ENCODE measurements at regions not wholly inside any gene's neighbourhood (a gene's known extent, or its start where the extent isn't known, plus 50 kb on each side); places are given as distances from the start of the nearest gene placed in this dataset.
"Not testable (repeated sequence)": the region's sequence is repeated elsewhere in the genome, so short reads cannot be mapped to it uniquely, and the experiment has no call there.

DNA sequence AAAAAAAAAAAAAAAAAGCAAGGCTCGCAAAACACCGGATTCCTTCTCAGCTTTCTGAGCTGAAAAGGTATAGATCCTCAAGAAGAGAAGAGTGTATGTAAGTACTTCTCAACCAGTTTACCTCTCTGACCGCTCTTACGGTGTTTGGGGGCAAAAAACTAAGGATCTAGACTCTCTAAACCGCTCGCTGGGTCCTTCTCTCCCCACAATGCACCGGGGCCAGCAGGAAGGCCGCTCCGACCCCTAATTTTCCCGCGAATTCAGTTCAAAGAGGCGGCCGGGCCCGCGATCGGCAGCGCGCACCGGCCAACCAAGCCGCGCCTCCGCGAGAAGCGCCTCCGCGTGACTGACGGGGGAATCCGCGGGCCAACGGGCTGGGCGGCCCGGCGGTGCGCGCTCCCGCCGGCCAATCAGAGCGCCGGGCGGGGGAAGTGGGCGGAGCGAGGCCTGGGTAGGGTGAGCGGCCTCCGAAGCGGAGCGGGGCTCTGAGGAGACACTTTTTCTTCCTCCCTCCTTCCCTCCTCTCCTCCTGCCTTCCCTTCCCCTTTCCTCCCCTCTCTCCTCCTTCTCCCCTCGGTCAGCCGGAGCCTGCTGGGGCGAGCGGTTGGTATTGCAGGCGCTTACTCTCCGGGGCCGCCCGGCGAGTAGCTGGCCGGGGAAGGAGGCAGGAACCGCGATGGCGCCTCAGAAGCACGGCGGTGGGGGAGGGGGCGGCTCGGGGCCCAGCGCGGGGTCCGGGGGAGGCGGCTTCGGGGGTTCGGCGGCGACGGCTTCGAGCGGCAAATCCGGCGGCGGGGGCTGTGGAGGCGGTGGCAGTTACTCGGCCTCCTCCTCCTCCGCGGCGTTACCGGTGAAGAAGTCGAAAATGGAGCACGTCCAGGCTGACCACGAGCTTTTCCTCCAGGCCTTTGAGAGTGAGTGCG, 93.0 kb downstream of the CRLF3 start:
- peak; percentile 77 for DNase-seq (ENCODE audit: low read depth)

DNA sequence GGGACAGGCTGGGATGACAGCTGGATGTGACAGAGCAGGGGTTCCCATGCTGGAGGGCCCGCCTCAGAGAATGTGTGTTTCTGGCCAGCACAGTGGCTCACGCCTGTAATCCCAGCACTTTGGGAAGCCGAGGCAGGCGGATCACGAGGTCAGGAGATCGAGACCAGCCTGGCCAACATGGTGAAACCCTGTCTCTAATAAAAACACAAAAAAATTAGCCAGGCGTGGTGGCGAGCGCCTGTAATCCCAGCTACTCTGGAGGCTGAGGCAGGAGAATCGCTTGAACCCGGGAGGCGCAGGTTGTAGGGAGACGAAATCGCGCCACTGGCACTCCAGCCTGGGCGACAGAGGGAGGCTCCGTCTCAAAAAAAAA, 93.7 kb downstream of the CRLF3 start:
- not testable (repeated sequence) for DNase-seq (ENCODE audit: low read depth)

DNA sequence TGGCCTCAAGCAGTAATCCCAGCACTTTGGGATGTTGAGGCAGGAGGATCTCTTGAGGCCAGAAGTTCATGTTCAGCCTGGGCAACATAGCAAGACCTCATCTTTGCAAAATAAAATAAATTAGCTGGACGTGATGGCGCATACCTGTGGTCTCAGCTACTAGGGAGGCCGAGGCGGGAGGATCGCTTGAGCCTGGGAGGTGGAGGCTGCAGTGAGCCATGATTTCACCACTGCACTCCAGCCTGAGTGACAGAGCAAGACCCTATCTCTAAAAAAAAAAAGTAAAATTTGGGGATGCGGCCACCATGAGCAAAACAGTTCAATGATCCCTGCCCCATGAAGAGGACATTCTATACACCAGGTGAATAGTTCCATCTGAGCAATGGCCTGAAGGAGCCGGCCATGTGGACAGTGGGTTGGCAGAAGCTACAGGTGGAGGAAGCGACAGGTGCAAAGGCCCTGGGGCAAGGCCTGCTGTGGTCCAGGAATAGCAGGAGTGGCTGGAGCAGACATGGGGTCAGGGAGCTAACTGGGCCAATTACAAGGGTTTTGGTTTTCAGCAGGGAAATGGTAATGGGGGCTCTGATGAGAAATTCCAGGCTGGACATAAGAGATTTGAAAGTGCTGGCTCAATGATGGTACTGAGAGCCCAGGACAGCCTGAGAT, 94.2 kb downstream of the CRLF3 start:
- DNase-seq (ENCODE audit: low read depth), result not testable (repeated sequence)

DNA sequence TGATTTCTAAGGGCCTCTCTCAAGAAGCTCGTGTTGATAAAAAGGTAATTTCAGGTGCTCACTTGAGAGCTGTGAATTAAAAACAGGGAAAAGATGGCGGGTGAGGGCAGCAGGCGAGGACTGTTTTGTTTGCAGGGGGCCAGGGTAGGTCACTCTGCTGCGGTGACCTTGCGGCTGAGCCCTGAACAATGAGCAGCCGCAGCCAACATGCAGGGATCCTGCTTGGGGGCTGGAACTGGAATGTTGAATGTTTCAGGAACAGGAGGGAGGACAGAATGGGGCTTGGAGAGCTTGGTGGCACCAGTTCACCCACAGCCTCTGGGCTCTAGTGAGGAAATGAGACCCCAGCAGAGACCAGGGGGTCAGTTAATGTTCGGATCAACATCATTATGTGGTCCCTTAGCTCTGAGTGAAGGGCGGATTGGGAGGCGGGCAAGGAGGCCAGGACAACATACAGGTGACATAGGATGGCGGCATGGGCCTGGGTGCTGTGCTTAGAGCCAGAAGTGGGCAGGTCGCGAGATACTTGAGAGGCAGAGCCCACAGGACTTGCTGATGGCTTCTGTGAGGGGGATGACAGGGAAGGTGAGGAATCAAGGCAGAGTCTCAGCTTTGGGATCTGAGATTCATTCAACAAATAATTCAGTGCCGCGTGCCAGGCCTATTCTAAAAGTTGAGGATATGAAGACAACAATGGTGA, 94.9 kb downstream of the CRLF3 start:
- DNase-seq (ENCODE audit: low read depth), result not testable (repeated sequence)

DNA sequence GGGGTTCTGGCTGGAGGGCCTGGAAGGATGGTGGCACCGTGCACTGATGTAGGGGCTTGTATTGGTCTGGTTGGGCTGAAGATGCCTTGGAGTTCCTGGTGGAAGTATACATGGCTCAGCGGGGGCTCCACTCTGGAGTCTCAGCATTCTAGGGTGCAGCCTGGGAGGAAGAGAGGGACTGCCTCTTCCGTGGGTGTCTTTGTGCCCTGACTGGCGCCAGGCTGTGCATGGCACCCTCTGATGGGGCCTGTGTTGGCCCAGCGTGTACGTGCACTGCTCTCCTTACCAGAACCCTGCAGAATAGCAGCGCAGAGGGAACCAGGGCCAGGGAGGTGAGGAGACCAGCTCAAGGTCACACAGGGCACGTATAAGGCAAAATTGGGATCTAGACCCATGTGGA, 97.0 kb downstream of the CRLF3 start:
- DNase-seq (ENCODE audit: low read depth), result not testable (repeated sequence)

DNA sequence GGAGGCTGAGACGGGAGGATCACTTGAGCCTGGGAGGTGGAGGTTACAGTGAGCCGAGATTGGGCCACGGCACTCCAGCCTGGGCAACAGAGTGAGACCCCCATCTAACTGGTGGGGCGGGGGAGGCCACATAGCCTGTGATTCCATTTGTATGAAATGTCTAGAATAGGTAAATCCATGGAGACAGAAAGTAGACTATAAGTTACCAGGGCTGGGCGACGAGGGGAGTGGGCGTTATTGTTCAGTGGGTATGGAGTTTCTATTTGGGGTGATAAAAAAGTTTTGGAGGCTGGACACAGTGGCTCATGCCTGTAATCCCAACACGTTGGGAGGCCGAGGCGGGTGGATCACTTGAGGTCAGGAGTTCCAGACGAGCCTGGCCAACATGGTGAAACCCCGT, 97.8 kb downstream of the CRLF3 start:
- DNase-seq (ENCODE audit: low read depth), result not testable (repeated sequence)

DNA sequence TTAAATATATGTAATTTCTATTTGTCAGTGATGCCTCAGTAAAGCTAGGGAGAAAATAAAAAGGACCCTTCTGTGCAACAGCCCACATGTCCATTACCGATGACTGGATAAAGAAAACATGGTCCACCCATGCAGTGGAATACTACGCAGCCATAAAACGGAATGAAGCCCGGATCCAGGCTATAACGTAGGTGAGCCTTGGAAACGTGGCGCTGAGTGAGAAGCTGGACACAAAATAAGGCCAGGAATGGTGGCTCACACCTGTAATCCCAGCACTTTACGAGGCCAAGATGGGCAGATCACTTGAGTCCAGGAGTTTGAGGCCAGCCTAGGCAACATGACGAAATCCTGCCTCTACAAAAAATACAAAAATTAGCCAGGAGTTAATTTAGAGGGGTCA, 98.2 kb downstream of the CRLF3 start:
- DNase-seq (ENCODE audit: low read depth), result not testable (repeated sequence)

DNA sequence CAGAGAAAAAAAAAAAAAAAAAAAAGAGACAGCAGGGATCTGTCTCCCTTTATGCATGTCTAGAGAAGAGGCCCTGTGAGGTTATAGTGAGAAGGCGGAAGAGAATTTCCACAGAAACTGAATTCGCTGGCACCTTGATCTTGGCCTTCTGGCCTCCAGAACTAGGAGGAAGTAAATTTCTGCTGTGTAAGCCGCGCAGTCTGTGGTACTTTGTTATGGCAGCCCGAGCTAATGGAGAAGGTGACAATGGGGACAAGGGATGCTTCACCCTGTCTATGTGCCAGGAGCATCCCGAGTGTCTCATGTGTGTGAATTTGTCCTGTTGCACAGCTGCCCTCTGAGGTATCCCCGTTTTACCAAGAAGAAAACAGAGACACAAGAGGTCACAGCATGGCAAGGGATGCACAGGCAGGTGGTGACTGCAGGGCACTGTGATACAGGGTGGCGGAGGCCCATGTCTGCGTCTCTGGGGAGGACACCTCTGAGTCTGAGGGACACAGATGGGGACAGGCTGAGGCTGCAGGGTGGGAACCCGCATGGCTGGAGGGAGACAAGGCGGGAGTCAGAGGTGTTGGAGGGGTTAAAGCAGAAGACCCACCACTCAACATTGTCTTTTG, 100.3 kb downstream of the CRLF3 start:
- not testable (repeated sequence) for DNase-seq (ENCODE audit: low read depth)

DNA sequence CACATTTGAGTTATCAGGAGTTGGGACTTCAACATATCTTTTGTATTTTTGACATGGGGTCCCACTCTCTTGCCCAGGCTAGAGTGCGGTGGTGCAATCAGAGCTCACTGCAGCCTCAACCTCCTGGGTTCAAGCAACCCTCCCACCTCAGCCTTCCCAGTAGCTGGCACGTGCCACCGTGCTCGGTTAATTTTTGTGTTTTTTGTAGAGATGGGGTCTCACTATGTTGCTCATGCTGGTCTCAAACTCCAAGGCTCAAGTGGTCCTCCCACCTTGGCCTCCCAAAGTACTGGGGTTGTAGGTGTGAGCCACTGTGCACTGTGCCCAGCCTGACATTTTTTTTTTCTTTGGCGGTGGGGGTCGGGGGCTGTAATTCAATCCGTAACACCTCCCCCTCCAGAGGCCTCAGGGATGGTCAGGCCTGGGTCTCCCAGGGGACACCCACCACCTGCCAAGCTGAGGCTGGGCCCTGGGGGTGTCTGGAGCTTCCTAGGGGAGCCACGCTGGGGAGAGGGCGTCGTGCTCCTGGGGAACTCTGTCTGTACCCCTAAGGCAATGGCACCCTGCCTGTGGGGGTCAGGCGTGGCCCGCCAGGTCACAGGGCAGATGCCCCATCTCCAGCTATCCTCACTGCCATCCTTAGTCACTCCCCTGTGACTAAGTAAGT, 102.2 kb downstream of the CRLF3 start:
- DNase-seq (ENCODE audit: low read depth), result not testable (repeated sequence)

DNA sequence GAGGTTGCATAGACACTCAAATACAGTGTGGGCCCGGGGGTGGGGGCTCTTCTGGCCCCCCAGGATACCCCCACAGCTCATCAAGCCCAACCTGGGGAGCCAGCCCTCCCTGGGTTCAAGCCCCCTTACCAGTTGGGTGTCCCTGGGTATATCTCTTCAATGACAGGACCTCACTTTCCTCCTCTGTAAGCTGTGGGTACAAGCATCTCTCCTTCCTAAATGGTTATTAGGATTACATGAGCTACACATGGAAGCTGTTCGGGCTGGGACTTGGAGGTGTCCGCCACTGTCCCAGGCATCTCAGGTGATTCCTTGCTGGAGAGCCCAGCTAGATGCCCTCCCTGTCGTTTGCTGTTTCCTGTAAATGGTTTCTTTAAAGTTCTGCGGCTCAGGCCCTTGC, 103.5 kb downstream of the CRLF3 start:
- not testable (repeated sequence) for DNase-seq (ENCODE audit: low read depth)

DNA sequence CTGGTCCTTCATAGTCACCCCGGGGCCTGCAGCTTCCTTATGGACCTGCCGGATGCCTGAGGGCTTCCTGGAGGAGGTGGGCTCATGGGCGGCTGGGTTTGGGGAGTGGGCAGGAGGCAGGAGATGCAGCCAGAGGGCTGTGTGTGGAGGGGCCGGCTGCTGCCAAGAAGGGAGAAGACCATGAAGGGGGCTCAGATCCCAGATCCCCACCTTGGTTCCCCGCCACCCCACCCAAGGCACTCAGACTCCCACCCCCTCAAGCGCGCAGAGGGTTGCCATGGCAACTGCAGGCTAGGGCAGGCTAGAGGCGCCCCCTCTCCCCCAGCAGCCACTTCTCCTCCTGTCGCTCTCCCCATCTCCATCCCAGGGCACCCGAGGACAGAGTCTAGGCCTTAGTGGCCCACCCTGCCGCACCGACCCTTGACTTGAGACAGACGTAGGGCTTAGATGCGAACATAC, 104.5 kb downstream of the CRLF3 start:
- no peak for DNase-seq (ENCODE audit: low read depth)

DNA sequence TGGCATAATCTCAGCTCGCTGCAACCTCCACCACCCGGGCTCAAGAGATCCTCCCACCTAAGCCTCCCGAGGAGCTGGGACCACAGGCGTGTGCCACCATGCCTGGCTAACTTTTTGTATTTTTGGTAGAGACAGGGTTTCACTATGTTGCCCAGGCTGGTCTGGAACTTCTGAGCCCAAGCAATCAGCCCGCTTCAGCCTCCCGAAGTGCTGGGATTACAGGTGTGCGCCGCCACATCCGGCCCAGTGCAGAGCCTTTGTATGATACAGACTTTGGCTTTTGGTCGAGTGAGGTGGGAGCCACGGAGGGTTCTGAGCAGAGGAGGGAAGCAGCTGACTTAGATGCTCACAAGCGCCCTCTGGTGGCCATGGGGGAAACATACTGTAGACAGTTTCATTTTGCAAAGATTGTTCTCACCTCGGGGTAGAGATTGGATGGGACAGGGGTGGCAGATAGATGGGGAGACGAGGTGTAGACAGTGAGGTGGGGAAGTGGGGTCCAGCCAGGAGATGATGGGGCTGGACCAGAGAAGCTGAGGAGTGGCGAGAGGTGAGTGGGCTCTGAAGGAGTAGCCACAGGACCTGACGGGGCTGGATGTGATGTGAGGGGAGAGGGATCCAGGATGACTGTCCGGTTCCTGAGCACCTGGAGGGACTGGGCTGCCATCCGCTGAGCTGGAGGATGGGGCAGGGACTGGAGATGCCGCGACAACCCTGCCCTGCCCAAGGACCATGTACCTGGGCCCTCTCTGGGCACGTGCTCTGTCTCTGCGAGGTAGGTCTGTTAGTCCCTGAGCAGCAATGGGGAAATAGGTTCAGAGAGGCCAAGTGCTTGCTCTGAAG, 105.1 kb downstream of the CRLF3 start:
- peak; percentile 85 for DNase-seq (ENCODE audit: low read depth)

DNA sequence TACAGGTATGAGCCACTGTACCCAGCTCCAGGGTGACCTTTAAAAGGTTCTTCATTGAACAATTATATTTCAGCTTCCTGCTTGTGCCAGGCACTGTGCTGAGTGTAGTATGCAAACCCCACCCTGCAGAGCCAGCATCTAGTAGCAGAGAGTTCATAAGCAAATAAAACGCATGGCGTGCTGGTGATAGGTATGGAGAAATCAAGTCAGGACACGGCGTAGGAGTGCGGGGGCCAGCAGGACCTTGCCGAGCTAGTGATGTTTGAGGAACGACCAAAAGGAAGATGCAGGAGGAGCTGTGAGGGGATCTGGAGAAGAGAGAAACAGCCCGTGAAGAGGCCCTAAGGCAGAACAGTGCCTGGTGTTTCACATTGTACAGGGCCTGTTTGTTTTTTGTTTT, 105.8 kb downstream of the CRLF3 start:
- DNase-seq (ENCODE audit: low read depth), result not testable (repeated sequence)

DNA sequence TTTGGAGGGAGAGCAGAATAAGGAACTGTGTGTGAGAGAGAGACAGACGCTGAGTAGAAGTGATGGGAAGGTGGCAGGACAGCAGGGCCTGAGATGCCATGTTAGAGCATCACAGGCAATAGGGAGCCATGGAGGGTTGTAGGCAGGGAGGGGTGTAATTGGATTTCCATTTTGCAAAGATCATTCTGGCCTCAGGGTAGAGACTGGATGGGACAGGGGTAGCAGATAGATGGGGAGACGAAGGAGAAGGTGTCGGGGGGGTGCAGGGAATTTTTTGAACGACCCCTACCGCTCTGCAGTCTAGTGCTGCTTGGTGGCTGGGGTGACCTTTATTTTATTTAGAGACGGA, 106.4 kb downstream of the CRLF3 start:
- not testable (repeated sequence) for DNase-seq (ENCODE audit: low read depth)

DNA sequence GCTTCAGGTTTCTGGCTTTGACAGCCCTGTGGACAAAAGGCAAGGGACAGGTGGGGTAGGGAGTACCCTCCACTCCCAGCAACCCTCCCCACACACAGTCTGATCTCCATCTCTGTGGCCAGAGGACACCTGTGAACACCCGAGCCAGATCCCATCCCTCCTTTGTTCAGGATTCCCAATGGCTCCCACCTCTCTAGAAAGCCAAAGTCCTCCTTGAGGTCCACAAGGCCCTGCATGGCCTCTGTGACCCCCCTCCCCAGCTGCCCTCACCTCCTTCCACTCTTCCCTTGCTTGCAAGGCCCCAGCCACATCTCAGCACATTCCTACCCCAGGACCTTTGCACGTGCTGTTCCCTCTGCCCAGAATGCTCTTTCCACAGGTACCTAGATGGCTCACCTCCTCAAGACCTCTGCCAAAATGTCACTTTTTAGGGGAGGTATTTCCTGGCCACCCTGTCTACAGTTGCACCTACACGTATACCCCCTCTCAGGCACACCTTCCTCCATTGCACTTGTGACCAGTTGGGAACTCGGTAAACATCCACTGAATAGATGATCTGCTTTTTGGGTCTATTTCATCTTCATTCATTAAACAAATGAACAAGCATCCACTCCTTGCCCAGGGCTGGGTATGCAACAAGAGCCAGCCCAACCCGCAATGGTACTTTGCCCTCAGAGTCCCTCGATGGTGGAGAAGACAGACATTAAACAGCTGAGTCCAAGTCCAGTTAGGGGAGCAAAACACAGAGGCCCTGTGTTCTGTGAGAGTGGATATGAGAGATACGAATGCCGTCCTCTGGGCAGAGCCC, 107.0 kb downstream of the CRLF3 start:
- no peak for DNase-seq (ENCODE audit: low read depth)

DNA sequence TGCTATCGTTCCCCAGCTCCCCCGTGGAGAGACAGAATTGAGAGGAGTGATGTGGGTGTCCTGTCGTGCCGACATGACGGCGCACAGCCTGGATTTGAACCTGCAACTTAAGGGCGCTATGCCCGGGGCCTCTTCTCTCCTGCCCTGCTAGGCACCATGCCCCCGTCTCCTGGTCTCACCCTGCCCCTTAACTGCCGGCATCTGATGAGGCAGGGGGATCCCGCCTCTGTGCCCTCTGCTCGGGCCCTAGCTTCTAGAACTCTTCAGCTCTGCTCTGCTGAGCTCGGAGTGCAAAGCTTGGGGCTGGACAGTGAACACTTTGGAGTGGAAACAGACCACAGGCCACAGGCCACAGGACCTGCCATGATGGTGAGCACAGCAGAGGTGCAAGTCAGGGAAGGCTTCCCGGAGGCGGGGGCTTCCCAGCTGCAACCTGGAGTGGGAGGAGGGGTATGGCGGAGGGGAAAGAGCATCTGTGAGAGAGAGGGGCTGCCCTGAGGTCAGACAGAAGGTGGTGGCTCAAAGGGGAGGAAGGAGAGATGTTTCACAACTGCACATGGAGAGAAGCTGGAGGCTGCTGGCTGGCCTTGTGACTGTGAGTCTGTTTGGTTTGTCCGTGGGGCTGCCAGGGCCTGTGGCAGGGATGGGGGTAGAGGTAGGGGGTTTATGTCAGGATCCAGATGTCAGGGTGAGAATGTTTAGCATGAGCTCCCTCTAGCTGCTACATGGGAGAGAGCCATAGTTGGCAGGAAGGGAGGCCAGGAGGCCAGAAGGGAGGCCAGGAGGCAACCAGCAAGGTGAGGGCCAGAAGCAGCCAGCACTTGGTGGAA, 107.8 kb downstream of the CRLF3 start:
- no peak for DNase-seq (ENCODE audit: low read depth)

DNA sequence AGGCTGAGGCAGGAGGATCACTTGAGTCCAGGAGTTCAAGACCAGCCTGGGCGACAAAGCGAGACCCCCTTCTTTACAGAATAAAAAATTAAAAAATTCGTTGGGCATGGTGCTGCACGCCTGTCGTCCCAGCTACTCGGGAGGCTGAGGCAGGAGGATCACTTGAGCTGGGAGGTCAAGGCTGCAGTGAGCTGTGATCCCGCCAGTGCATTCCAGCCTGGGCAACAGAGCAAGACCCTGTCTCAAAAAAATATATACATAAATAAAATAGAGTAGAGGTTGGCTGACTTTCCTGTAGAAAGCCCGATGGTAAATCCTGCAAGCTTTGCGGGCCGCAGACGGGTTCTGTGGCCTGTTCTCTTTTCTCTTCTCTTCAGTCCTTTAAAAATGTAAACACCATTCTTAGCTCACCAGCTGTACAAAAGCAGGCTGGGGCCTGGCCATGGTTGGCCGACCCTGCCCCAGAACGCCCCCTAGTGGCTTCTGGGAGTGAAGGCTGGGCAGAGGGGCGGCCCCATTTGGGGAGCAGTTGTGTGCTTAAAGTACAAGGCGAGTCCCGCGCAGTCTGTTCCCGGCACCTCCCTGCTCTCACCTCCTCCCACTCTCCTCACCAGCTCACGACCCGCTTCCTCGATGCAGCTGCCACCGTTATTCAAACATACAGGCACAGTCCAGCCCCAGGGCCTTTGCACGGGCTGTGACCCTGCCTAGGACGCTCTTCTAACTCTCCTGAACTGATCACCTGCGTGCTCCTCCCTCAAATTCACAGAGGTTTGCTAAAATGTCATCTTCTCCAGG, 109.5 kb downstream of the CRLF3 start:
- DNase-seq (ENCODE audit: low read depth), result not testable (repeated sequence)

DNA sequence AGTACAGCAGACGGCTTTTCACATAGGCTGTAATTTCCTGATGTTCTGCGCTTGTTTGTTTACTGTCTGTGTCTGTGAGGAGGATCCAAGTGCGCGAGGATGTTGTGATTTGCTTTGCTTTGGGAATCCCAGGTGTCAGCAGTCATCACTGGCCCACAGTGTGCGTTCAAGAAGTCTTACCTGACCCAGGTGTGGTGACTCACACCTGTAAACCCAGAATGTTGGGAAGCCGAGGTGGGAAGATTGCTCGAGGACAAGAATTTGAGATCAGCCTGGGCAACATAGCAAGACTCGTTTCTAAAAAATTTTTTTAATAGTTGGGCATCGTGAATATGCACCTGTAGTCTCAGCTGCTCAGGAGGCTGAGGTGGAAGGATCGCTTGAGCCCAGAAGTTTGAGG, 110.7 kb downstream of the CRLF3 start:
- not testable (repeated sequence) for DNase-seq (ENCODE audit: low read depth)
